ENCODE measurements at regions not wholly inside any gene's neighbourhood (a gene's known extent, or its start where the extent isn't known, plus 50 kb on each side); places are given as distances from the start of the nearest gene placed in this dataset.

GRCh38 chr9:73775757-73776156 lies 624.1 kb downstream of the ANXA1 start:
- DNase-seq (ENCODE audit: low spot score), result no peak

GRCh38 chr9:73780916-73781315 lies 629.3 kb downstream of the ANXA1 start:
- DNase-seq (ENCODE audit: low spot score), result peak; percentile 80

GRCh38 chr9:73782166-73782565 lies 630.5 kb downstream of the ANXA1 start:
- no peak for DNase-seq (ENCODE audit: low spot score)

- no peak for DNase-seq (ENCODE audit: low spot score)
Measured at GRCh38 chr9:73799446-73799845, 647.8 kb downstream of the ANXA1 start.

- no peak for DNase-seq (ENCODE audit: low spot score)
Measured at GRCh38 chr9:73805111-73805510, 653.4 kb downstream of the ANXA1 start.

GRCh38 chr9:73805853-73806458 lies 654.3 kb downstream of the ANXA1 start:
- DNase-seq (ENCODE audit: low spot score), result no peak

- no peak for DNase-seq (ENCODE audit: low spot score)
Measured at GRCh38 chr9:73806876-73807275, 655.2 kb downstream of the ANXA1 start.

- DNase-seq (ENCODE audit: low spot score), result peak; percentile 12
Measured at GRCh38 chr9:73807952-73808351, 656.3 kb downstream of the ANXA1 start.

- DNase-seq (ENCODE audit: low spot score), result no peak
Measured at GRCh38 chr9:73810585-73811215, 659.0 kb downstream of the ANXA1 start.

GRCh38 chr9:73813546-73813945 lies 661.9 kb downstream of the ANXA1 start:
- no peak for DNase-seq (ENCODE audit: low spot score)

- DNase-seq (ENCODE audit: low spot score), result no peak
Measured at GRCh38 chr9:73816905-73817304, 665.2 kb downstream of the ANXA1 start.

GRCh38 chr9:73824671-73825070 lies 672.5 kb upstream of the RORB start:
- DNase-seq (ENCODE audit: low spot score), result no peak

GRCh38 chr9:73838871-73839270 lies 658.3 kb upstream of the RORB start:
- no peak for DNase-seq (ENCODE audit: low spot score)

- DNase-seq (ENCODE audit: low spot score), result no peak
Measured at GRCh38 chr9:73839471-73839870, 657.7 kb upstream of the RORB start.

- DNase-seq (ENCODE audit: low spot score), result no peak
Measured at GRCh38 chr9:73841018-73841417, 656.1 kb upstream of the RORB start.

- no peak for DNase-seq (ENCODE audit: low spot score)
Measured at GRCh38 chr9:73844135-73844534, 653.0 kb upstream of the RORB start.

GRCh38 chr9:73845539-73845938 lies 651.6 kb upstream of the RORB start:
- DNase-seq (ENCODE audit: low spot score), result no peak

GRCh38 chr9:73845954-73846690 lies 651.0 kb upstream of the RORB start:
- no peak for DNase-seq (ENCODE audit: low spot score)

GRCh38 chr9:73847536-73847935 lies 649.6 kb upstream of the RORB start:
- no peak for DNase-seq (ENCODE audit: low spot score)

GRCh38 chr9:73853549-73853948 lies 643.6 kb upstream of the RORB start:
- DNase-seq (ENCODE audit: low spot score), result no peak

- no peak for DNase-seq (ENCODE audit: low spot score)
Measured at GRCh38 chr9:73855206-73855605, 641.9 kb upstream of the RORB start.

- peak; percentile 12 for DNase-seq (ENCODE audit: low spot score)
Measured at GRCh38 chr9:73863924-73864323, 633.2 kb upstream of the RORB start.

GRCh38 chr9:73866451-73866850 lies 630.7 kb upstream of the RORB start:
- no peak for DNase-seq (ENCODE audit: low spot score)
